ENCODE measurements at regions not wholly inside any gene's neighbourhood (a gene's known extent, or its start where the extent isn't known, plus 50 kb on each side); places are given as distances from the start of the nearest gene placed in this dataset.

DNA sequence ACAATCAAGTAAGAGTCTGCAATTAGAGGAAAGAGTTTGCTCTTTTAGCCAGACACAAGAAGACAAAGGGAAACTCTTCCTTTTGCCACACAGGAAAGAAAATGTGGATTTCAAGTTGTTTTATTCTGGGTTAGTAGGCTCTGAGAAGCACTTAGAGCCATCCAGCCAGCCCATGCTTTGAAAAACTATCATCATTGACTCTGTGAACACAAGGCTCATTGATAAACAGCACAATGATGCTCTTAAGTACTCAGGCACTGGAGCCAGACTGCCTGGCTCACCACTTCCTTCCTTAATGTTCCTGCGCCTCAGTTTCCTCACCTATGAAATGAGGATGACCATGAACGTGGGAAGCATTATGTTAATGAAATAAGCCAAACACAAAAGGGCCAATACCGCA lies 150.2 kb upstream of the EEA1 start:
- TF ChIP-seq CTCF (IDR thresholded peaks at IDR 0.05) = no peak
- TF ChIP-seq POLR2A (IDR thresholded peaks at IDR 0.05) = no peak
